GM18505 (cell line): ENCODE measurements at regions not wholly inside any gene's neighbourhood (a gene's known extent, or its start where the extent isn't known, plus 50 kb on each side); places are given as distances from the start of the nearest gene placed in this dataset.
"Not testable (repeated sequence)": the region's sequence is repeated elsewhere in the genome, so short reads cannot be mapped to it uniquely, and the experiment has no call there.

Experiments
- ATAC-seq: cut with Tn5 transposase; IDR thresholded peaks from one replicate; pipeline ENCODE4 v1.9.1; 2021; ENCODE audit not compliant: unreplicated experiment
- POLR2A ChIP-seq: IDR thresholded peaks from 4 replicates; pipeline ENCODE4 v1.6.1; 2011; ENCODE audit warnings: borderline replicate concordance; ENCODE audit not compliant: insufficient read depth, insufficient read length; ENCODE audit errors: extremely low read depth

GRCh38 chr6:28807682-28808280, 116.0 kb downstream of the TRIM27 start:
- ATAC-seq = no peak
- no peak for TF ChIP-seq POLR2A

DNA sequence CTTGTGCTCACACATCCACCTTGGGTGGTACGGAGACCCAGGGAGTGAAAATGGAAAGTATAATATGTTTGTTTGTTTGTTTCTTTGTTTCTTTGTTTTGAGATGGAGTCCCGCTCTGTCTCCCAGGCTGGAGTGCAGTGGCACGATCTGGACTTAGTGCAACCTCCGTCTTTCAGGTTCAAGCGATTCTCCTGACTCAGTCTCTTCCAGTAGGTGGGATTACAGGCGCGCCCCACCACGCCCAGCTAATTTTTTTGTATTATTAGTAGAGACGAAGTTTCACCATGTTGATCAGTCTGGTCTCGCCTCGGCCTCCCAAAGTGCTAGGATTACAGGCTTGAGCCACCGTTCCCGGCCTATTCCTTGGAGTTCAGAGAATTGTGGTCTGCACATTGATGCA, 115.4 kb downstream of the TRIM27 start:
- no peak for TF ChIP-seq POLR2A
- no peak for ATAC-seq

- ATAC-seq = no peak
- TF ChIP-seq POLR2A = no peak
These were observed 113.7 kb downstream of the TRIM27 start for GRCh38 chr6:28809947-28810658.

DNA sequence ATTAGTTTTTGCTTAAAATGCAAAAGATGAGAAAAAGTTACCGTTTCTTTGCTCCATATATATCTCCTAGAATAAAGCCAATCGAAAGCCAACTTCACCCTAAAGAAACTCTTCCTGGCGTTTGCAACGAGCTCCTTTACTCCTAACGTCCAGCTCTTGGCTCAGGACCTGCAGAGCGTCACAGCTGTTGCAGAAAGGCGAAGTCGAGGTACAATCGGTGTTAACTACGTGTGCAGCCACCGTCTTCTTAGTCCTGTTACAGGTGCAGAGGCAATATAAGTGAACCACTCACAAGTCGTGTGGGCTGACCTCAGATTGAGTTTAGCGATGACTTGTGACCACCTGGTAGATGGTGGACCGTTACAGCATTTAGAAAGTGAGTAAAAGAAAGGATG, 113.1 kb downstream of the TRIM27 start:
- ATAC-seq = no peak
- no peak for TF ChIP-seq POLR2A

DNA sequence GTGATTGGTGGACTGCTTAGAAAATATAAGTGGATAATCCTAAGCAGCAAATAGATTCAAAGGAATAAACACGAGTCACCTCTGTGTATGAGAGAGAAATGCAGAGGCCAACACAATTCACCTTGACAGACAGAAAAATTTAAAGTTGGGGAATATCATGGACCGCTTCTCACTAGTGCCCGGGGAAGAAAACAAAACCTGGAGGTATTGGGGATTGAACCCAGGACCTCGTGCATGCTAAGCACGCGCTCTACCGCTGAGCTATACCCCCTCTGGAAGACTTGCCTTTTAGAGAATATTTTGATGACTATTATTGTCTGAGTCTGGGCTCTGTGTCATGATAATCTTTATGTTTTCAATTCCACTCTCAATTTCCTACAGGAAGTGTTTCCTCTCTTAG, 111.9 kb downstream of the TRIM27 start:
- ATAC-seq = no peak
- no peak for TF ChIP-seq POLR2A

DNA sequence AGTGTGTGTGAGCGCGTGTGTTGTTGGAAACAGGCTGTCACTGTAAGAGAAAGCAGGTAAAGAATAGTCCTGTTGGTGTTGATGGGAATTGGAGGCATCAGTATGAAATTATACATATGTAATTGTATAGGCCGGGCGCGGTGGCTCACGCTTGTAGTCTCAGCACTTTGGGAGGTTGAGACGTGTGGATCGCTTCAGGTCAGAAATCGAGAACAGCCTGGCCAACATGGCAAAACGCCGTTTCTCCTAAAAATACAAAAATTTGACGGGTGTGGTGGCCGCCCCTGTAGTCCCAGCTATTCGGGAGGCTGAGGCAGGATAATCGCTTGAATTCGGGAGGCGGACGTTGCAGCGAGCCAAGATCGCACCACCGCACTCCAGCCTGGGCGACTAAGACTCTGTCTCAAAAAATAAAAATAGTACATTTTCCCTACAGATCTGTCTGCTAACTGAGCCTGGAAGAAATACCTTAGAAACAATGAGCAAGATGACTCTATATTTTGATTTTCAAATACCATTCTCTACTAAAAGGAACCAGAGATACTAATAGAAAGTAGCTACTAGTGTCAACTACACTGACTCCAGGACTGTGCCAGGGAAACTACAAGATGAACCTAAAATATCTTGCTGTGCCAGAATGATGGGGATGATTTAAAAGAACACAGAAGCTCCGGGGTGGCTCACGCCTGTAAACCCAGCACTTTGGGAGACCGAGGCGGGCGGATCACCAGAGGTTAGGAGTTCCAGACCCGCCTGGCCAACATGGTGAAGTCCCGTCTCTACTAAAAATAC, 110.8 kb downstream of the TRIM27 start:
- no peak for ATAC-seq
- TF ChIP-seq POLR2A = no peak

- no peak for TF ChIP-seq POLR2A
- no peak for ATAC-seq
These were observed 109.5 kb downstream of the TRIM27 start for GRCh38 chr6:28814032-28814976.

DNA sequence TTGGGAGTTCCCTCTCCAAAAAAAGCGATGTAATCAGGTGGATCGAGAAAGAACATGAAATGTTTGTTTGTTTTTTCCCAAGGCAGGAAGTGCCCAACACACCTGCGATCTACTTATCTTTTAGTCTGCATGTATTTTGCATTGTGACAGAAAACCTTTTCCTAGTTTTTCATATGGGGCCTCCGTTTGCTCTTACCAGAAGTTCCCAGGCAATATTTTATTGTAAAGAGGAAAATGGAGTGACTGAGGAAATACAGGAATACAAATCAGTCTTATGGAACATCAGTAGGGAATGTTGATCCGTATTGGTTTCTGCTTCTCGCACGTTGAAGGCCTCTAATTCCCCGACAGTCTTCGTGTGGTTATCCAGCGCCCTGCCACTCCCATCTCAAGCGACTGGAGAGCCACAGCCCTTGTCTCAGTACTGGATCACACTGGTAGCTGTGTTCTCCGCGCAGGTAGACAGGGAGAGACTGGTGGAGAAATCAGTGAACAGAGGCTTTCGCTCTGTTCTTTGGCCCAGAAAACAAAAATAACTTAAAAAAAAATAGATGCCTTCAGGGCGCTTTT, 107.4 kb downstream of the TRIM27 start:
- ATAC-seq = no peak
- TF ChIP-seq POLR2A = no peak

DNA sequence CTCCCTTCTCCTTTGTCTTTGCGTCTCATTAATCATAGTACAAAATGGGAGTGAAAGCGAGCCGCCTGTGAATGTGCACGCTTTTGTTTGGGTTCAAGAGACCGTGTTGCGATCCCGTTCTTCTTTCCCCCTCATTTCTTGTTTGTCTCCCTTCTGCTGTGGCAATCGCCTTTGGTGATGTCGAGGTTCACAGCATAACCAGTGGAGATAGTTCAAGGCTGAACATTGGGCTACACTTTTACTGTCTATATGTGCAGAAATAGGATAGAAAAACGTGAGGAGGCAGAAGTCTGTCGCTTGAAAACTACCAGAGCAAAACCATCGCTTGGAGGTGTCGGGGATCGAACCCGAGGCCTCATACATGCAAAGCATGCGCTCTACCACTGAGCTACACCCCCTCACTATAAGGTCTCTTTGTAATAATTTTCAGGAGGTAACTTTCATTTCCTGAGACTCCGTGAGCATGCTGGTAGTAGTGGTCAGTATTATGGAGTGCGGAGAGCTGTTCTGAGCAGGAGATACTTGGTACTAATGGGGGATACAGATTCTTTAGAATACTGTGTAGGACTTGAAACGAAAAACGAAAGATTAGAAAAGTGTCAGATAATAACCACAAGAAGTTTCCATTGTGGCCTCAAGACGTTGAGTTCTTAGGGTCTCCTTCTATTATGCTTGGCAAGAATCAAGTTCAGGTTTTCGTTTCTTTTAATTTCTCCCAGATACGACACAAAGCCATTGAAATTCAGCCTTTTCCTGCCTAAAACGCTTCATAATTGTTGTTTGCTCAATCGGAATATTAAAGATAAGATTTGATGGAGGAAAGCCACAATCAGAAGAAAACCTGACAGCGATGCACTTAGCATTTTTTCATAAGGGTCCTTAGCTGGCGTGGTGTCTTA, 106.6 kb downstream of the TRIM27 start:
- no peak for TF ChIP-seq POLR2A
- ATAC-seq = no peak

DNA sequence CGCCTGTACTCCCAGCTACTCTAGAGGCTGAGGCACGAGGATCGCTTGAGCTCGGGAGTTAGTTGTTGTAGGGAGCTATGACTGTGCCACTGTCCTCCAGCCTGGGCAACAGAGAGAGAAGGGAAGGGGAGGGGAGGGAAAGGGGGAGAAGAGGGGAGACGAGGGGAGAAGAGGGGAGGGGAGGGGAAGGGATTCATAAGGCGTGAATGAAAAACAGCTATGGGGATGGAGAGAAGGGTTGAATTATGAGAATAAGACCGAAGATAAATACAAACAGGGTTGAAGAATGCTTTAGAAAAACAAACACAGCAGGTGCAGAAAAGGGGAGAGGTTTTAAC, 106.0 kb downstream of the TRIM27 start:
- TF ChIP-seq POLR2A = no peak
- ATAC-seq = no peak

DNA sequence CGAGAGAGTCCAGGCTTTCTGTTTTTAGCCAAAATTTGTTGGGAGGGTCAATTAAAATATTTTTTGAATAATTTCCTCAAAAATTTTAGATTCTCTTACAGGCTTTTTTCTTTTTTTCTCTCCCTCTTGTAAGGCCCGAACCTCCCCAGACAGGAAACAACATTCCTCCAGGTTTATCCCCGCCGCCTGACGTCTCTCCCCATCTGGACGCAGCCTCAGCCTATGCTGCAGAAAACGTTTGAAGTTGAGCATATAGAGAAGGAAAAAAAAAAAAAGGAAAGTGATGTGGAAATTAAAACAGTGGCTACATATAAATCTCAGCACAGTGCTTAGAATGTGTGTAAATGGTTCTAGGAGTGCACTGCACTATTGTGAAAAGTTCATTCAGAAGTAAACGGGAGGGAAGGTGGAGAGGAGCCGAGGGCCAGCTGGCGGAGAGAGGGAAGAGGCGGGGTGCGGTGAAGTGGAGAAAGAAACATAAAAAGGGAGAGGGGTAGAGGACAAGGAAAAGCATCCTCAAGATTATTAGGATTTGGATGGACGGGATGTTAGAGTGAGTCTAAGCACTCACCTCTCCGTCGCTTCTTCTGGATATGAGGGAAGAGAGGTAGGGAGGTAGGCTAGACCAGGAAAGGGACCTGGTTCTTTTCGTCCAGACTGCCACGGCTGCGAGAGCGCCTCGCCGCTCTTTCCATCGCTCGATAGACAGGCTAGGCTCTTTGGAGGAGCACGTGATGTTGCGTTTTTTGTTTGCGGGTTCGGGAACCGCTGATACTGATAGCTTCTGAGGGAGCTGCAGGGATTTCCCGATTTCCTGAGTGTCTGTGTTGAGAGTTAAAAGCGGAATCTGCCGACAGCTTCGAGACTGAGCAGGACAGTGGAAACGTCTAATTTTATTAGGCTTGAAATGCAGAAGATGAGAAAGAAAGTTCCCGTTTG, 98.7 kb downstream of the TRIM27 start:
- ATAC-seq = no peak
- no peak for TF ChIP-seq POLR2A

DNA sequence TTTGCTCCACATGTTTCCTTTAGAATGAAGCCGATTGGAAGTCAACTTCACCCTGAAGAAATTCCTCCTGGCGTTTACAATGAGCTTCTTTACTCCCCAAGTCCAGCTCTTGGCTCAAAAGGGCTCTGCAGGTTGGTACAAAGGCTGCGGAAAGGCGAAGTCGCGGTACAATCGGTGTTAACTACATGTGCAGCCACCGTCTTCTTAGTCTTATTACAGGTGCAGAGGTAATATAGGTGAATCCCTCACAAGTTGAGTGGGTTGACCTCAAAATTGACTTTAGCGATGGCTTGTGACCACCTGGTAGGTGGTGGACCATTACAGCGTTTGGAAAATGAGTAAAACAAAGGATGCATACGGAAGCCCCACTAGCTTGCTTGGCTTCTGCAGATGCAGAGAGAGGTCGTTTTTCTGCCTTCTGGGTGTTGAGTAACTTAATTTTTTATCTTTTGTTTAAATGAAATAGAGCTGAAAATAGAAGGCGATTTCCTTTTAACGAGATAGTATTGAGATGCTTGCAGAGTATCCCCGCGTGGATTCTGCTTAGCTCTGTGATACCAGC, 98.0 kb downstream of the TRIM27 start:
- no peak for ATAC-seq
- no peak for TF ChIP-seq POLR2A

DNA sequence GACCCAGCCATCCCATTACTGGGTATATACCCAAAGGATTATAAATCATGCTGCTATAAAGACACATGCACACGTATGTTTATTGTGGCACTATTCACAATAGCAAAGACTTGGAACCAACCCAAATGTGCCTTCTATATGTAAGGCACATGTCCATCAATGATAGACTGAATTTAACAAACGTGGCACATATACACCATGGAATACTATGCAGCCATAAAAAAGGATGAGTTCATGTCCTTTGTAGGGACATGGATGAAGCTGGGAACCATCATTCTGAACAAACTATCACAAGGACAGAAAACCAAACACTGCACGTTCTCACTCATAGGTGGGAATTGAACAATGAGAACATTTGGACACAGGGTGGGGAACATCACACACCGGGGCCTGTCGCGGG, 92.1 kb downstream of the TRIM27 start:
- not testable (repeated sequence) for ATAC-seq

- not testable (repeated sequence) for ATAC-seq
These were observed 87.1 kb downstream of the TRIM27 start for GRCh38 chr6:28836703-28837102.
